ENCODE measurements at regions not wholly inside any gene's neighbourhood (a gene's known extent, or its start where the extent isn't known, plus 50 kb on each side); places are given as distances from the start of the nearest gene placed in this dataset.

GRCh38 chr5:64019746-64020145, 57.5 kb upstream of the HTR1A start:
- POLR2A ChIA-PET: no interaction called here
- no peaks in the 10 kb centered on the region for H3K36me3 ChIP-seq (ENCODE audit: control insufficient read depth, insufficient read depth, low read length)
- CTCF ChIA-PET: no interaction called here
- TF ChIP-seq CTCF (IDR thresholded peaks at IDR 0.05; ENCODE audit: insufficient read depth, low read depth, low read length): no peak
- H3K4me3 ChIP-seq (ENCODE audit: low read depth, low read length): no peak overlapping the region
- no peaks in the 10 kb centered on the region for H3K27me3 ChIP-seq (ENCODE audit: control insufficient read depth, insufficient read depth, low read length)
- no peak for DNase-seq (ENCODE audit: low read depth)

- no peak for TF ChIP-seq CTCF (IDR thresholded peaks at IDR 0.05; ENCODE audit: insufficient read depth, low read depth, low read length)
- Histone ChIP-seq H3K4me3 (ENCODE audit: low read depth, low read length) (no peak overlapping the region), H3K27me3 (ENCODE audit: control insufficient read depth, insufficient read depth, low read length) (no peaks in the 10 kb centered on the region), H3K36me3 (ENCODE audit: control insufficient read depth, insufficient read depth, low read length) (no peaks in the 10 kb centered on the region)
- CTCF ChIA-PET: no interaction called here
- DNase-seq (ENCODE audit: low read depth): no peak
- POLR2A ChIA-PET: no interaction called here
Measured at GRCh38 chr5:64018966-64019365, 56.7 kb upstream of the HTR1A start.

GRCh38 chr5:64015824-64016223, 53.6 kb upstream of the HTR1A start:
- Histone ChIP-seq H3K4me3 (ENCODE audit: low read depth, low read length) (no peak overlapping the region), H3K36me3 (ENCODE audit: control insufficient read depth, insufficient read depth, low read length) (no peaks in the 10 kb centered on the region), H3K27me3 (ENCODE audit: control insufficient read depth, insufficient read depth, low read length) (no peaks in the 10 kb centered on the region)
- DNase-seq (ENCODE audit: low read depth): no peak
- ChIA-PET POLR2A (no interaction called here), CTCF (no interaction called here)
- TF ChIP-seq CTCF (IDR thresholded peaks at IDR 0.05; ENCODE audit: insufficient read depth, low read depth, low read length): no peak

Measured in BJ (cell line).